PC-3 (cell line): ENCODE measurements at regions not wholly inside any gene's neighbourhood (a gene's known extent, or its start where the extent isn't known, plus 50 kb on each side); places are given as distances from the start of the nearest gene placed in this dataset.

Source experiments
- ATAC-seq: fragments of 200-7000 bp; cut with Tn5 transposase; 2 replicates; pipeline ENCODE4 v1.9.1; 2020; ENCODE audit warnings: mild to moderate bottlenecking, moderate library complexity
- BruUV-seq: library from RNA; stranded (reverse); fragments of 400-500 nt; replicated peaks from 2 replicates; lab custom pipeline; 2021; lab: Mats Ljungman, UMichigan
- CTCF ChIA-PET: fragments of 300-600 bp; sonication (Branson Sonifier 250); formaldehyde crosslinking; loops from one replicate; lab custom pipeline; 2022; ENCODE audit warnings: antibody characterized with exemption; lab: Charles Lee
- POLR2A ChIA-PET: fragments of 300-600 bp; sonication (Branson Sonifier 250); formaldehyde crosslinking; loops from one replicate; lab custom pipeline; 2022; ENCODE audit warnings: antibody characterized with exemption; ENCODE audit not compliant: unreplicated experiment; lab: Charles Lee
- DNase-seq: peaks from one replicate; pipeline ENCODE4 v3.0.0-alpha.2; 2015
- H2AFZ ChIP-seq: fragments of 300-600 bp; sonication (generic); 2 replicates; pipeline ENCODE4 v1.6.0; 2016; ENCODE audit warnings: antibody characterized with exemption, low read length
- H3F3A ChIP-seq: fragments of 300-600 bp; sonication (generic); one replicate; pipeline ENCODE4 v1.6.0; 2017; ENCODE audit warnings: antibody characterized with exemption, low read length, control low read depth, mild to moderate bottlenecking; ENCODE audit not compliant: unreplicated experiment
- H3K27ac ChIP-seq: fragments of 300-600 bp; sonication (generic); 2 replicates; pipeline ENCODE4 v1.5.1; 2016; ENCODE audit warnings: mild to moderate bottlenecking, low read length
- H3K27me3 ChIP-seq: fragments of 300-600 bp; sonication (generic); 2 replicates; pipeline ENCODE4 v1.6.1; 2016; ENCODE audit warnings: low read length, mixed read lengths
- H3K36me3 ChIP-seq: fragments of 300-600 bp; sonication (generic); 2 replicates; pipeline ENCODE4 v1.6.1; 2016; ENCODE audit warnings: low read depth, mixed run types, low read length, mixed read lengths
- H3K4me1 ChIP-seq: fragments of 300-600 bp; sonication (generic); 2 replicates; pipeline ENCODE4 v1.5.1; 2016; ENCODE audit warnings: low read length; ENCODE audit not compliant: insufficient read depth
- H3K4me2 ChIP-seq: fragments of 300-600 bp; sonication (generic); 2 replicates; pipeline ENCODE4 v1.6.0; 2016; ENCODE audit warnings: low read length
- H3K4me3 ChIP-seq: fragments of 300-600 bp; sonication (generic); 2 replicates; pipeline ENCODE4 v1.5.1; 2016; ENCODE audit warnings: mild to moderate bottlenecking, low read length, mixed read lengths
- H3K79me2 ChIP-seq: fragments of 300-600 bp; sonication (generic); 2 replicates; pipeline ENCODE4 v1.6.1; 2017; ENCODE audit warnings: low read length, mixed read lengths
- H3K9ac ChIP-seq: fragments of 300-600 bp; sonication (generic); 2 replicates; pipeline ENCODE4 v1.6.0; 2016; ENCODE audit warnings: mild to moderate bottlenecking, low read length
- H3K9me2 ChIP-seq: fragments of 300-600 bp; sonication (generic); replicated peaks from 2 replicates; pipeline ENCODE4 v1.6.1; 2016; ENCODE audit warnings: mixed run types, low read length, mixed read lengths
- H3K9me3 ChIP-seq: fragments of 300-600 bp; sonication (generic); 2 replicates; pipeline ENCODE4 v1.6.1; 2016; ENCODE audit warnings: low read length, mixed read lengths
- H4K20me1 ChIP-seq: fragments of 300-600 bp; sonication (generic); 2 replicates; pipeline ENCODE4 v1.6.1; 2016; ENCODE audit warnings: low read length, mixed read lengths
- EZH2 ChIP-seq: fragments of 300-600 bp; sonication (generic); IDR thresholded peaks from one replicate; pipeline ENCODE4 v1.6.1; 2017; ENCODE audit warnings: antibody characterized with exemption, mild to moderate bottlenecking, low read length; ENCODE audit not compliant: unreplicated experiment
- EZH2phosphoT487 ChIP-seq: fragments of 300-600 bp; sonication (generic); IDR thresholded peaks from 2 replicates; pipeline ENCODE4 v1.6.1; 2018; ENCODE audit warnings: mild to moderate bottlenecking, antibody characterized with exemption, low read length, borderline replicate concordance
- intact Hi-C: fragments of 100-400 bp; cut with micrococcal nuclease; formaldehyde crosslinking; loops from 2 replicates; pipeline ENCODE4 v1.9.0; 2023
- TF ChIP-seq, protein P1 (sequence below): fragments of 300-600 bp; sonication (generic); conservative IDR thresholded peaks from 2 replicates; pipeline ENCODE4 v1.5.1; 2017; ENCODE audit warnings: antibody characterized with exemption, low read depth, mild to moderate bottlenecking, low read length

DNA sequence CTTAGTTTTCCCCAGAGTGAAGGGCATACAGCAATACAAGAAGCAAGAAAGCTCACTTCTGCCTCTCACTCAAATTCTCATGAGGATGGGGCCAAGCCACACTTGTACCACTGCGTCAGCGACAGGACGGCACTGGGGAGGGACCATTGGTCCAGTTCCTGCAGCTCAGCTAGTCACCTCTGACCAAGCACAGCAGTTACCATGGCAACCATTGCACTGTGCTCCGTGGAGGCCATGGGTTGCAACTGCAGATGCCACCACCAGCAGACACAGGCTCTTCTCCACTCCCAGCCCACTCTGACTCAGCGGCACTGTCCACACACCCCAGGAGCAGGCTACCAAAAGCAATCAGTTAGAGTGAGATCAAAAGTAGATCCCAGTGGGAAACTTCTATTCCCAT, 441.1 kb upstream of the ARID1B start:
- no peaks in the 10 kb centered on the region for H3F3A ChIP-seq
- H3K4me3 ChIP-seq: no peak overlapping the region
- CTCF ChIA-PET: no interaction called here
- no peak overlapping the region for H3K4me2 ChIP-seq
- no peak for ATAC-seq
- no peak overlapping the region for H3K9ac ChIP-seq
- no peaks in the 10 kb centered on the region for H3K4me1 ChIP-seq
- peak; percentile 2 for DNase-seq
- TF ChIP-seq, protein P1, sequence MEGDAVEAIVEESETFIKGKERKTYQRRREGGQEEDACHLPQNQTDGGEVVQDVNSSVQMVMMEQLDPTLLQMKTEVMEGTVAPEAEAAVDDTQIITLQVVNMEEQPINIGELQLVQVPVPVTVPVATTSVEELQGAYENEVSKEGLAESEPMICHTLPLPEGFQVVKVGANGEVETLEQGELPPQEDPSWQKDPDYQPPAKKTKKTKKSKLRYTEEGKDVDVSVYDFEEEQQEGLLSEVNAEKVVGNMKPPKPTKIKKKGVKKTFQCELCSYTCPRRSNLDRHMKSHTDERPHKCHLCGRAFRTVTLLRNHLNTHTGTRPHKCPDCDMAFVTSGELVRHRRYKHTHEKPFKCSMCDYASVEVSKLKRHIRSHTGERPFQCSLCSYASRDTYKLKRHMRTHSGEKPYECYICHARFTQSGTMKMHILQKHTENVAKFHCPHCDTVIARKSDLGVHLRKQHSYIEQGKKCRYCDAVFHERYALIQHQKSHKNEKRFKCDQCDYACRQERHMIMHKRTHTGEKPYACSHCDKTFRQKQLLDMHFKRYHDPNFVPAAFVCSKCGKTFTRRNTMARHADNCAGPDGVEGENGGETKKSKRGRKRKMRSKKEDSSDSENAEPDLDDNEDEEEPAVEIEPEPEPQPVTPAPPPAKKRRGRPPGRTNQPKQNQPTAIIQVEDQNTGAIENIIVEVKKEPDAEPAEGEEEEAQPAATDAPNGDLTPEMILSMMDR: no peak
- TF ChIP-seq EZH2phosphoT487 (no peak), EZH2 (no peak)
- H3K36me3 ChIP-seq: no peaks in the 10 kb centered on the region
- peaks cover 24% of the 10 kb centered on the region for H3K27me3 ChIP-seq
- H4K20me1 ChIP-seq: no peaks in the 10 kb centered on the region
- H3K9me3 ChIP-seq: no peaks in the 10 kb centered on the region
- H2AFZ ChIP-seq: no peak overlapping the region
- POLR2A ChIA-PET: no interaction called here
- no peaks in the 10 kb centered on the region for H3K79me2 ChIP-seq
- H3K9me2 ChIP-seq: no peaks in the 10 kb centered on the region
- H3K27ac ChIP-seq: no peak overlapping the region
- intact Hi-C loops: no loop called here
- no TSS peak for BruUV-seq

DNA sequence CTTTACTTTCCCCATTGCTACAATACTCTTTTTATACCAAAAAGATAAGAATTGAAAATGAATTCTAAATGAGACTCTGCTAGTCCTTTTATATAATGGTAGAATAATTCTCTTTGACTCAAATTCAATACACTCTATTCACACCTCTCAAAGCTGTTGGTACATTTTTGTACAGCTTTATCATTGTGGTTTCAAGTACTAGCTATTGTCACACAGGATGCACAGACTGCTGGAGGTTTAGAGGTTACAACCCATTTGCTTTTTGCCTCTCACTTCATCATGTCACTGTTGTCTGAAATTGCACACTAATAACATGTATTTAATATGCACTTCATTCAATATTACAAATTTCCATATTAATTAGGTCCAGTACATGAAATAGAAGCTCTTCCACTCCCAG, 442.2 kb upstream of the ARID1B start:
- Histone ChIP-seq H3K9me2 (no peaks in the 10 kb centered on the region), H3K4me2 (no peak overlapping the region), H3K79me2 (no peaks in the 10 kb centered on the region), H3K4me3 (no peak overlapping the region), H3K27me3 (peaks cover 13% of the 10 kb centered on the region), H3K9ac (no peak overlapping the region), H3F3A (no peaks in the 10 kb centered on the region), H2AFZ (no peak overlapping the region), H3K36me3 (no peaks in the 10 kb centered on the region), H3K4me1 (no peaks in the 10 kb centered on the region), H3K9me3 (no peaks in the 10 kb centered on the region), H3K27ac (no peak overlapping the region), H4K20me1 (no peaks in the 10 kb centered on the region)
- DNase-seq (no peak), ATAC-seq (no peak)
- ChIA-PET CTCF (no interaction called here), POLR2A (no interaction called here)
- no TSS peak for BruUV-seq
- TF ChIP-seq, protein P1: no peak
- TF ChIP-seq EZH2phosphoT487 (no peak), EZH2 (no peak)
- intact Hi-C loops: no loop called here

DNA sequence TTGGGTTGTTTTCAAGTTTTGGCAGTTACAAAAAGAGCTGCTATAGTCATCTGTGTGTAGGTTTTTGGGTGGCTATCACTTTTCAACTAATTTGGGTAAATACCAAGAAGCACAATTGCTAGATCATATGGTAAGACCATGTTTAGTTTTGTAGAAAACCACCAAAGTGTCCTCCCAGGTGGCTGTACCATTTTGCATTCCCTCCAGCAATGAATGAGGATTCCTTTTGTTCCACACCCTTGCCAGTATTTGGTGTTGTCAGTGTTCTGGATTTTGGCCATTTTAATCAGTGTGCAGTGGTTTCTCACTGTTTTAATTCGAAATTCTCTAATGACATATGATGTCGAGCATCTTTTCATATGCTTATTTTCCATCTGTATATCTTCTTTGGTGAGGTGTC, 457.5 kb upstream of the ARID1B start:
- POLR2A ChIA-PET: no interaction called here

More for the DNA sequence above, 457.5 kb upstream of the ARID1B start:
- Histone ChIP-seq H2AFZ (no peak overlapping the region), H3K9me2 (no peaks in the 10 kb centered on the region), H3K27me3 (no peaks in the 10 kb centered on the region), H3K79me2 (no peaks in the 10 kb centered on the region), H3K27ac (no peak overlapping the region), H3K4me3 (no peak overlapping the region), H3K36me3 (no peaks in the 10 kb centered on the region), H3K4me2 (no peak overlapping the region), H4K20me1 (no peaks in the 10 kb centered on the region), H3K9me3 (no peaks in the 10 kb centered on the region), H3F3A (no peaks in the 10 kb centered on the region), H3K4me1 (no peaks in the 10 kb centered on the region), H3K9ac (no peak overlapping the region)
- intact Hi-C loops: no loop called here
- CTCF ChIA-PET: no interaction called here
- no peak for TF ChIP-seq EZH2phosphoT487
- TF ChIP-seq, protein P1: no peak
- no peak for TF ChIP-seq EZH2
- no TSS peak for BruUV-seq
- DNase-seq: no peak
- ATAC-seq: no peak
